DOHH2 (cell line): ENCODE measurements at regions not wholly inside any gene's neighbourhood (a gene's known extent, or its start where the extent isn't known, plus 50 kb on each side); places are given as distances from the start of the nearest gene placed in this dataset.
"Not testable (repeated sequence)": the region's sequence is repeated elsewhere in the genome, so short reads cannot be mapped to it uniquely, and the experiment has no call there.

ENCODE experiments used
- H3F3A ChIP-seq: fragments of 200-600 bp; sonication (generic), shearing (Covaris generic); 2 replicates; pipeline ENCODE4 v1.6.0; 2016; ENCODE audit warnings: antibody characterized with exemption, mild to moderate bottlenecking; ENCODE audit not compliant: control insufficient read depth, insufficient read depth
- H3K27ac ChIP-seq: fragments of 200-600 bp; sonication (generic); 2 replicates; pipeline ENCODE4 v1.5.1; 2014; ENCODE audit warnings: low read depth, mild to moderate bottlenecking, low read length, moderate library complexity
- H3K27me3 ChIP-seq: fragments of 200-600 bp; sonication (generic); 2 replicates; pipeline ENCODE4 v1.6.1; 2014; ENCODE audit warnings: mild to moderate bottlenecking, low read length, mixed read lengths; ENCODE audit not compliant: control insufficient read depth
- H3K36me3 ChIP-seq: fragments of 200-600 bp; sonication (generic); 2 replicates; pipeline ENCODE4 v1.6.1; 2014; ENCODE audit warnings: mild to moderate bottlenecking, low read length, moderate library complexity, mixed read lengths; ENCODE audit not compliant: control insufficient read depth
- H3K4me1 ChIP-seq: fragments of 200-600 bp; sonication (generic); 2 replicates; pipeline ENCODE4 v1.6.1; 2014; ENCODE audit warnings: mild to moderate bottlenecking, low read length, mixed read lengths; ENCODE audit not compliant: control insufficient read depth
- H3K4me2 ChIP-seq: fragments of 200-600 bp; sonication (generic); 2 replicates; pipeline ENCODE4 v1.6.0; 2014; ENCODE audit warnings: mild to moderate bottlenecking, low read length, moderate library complexity
- H3K4me3 ChIP-seq: fragments of 200-600 bp; sonication (generic); 2 replicates; pipeline ENCODE4 v1.5.1; 2014; ENCODE audit warnings: mild to moderate bottlenecking, low read length, mixed read lengths
- H3K79me2 ChIP-seq: fragments of 200-600 bp; sonication (generic); 2 replicates; pipeline ENCODE4 v1.6.1; 2014; ENCODE audit warnings: mild to moderate bottlenecking, low read length, mixed read lengths; ENCODE audit not compliant: control insufficient read depth
- H3K9me2 ChIP-seq: fragments of 200-600 bp; sonication (generic); replicated peaks from 2 replicates; pipeline ENCODE4 v1.6.1; 2014; ENCODE audit warnings: mild to moderate bottlenecking, low read length, mixed read lengths; ENCODE audit not compliant: control insufficient read depth
- H3K9me3 ChIP-seq: fragments of 200-600 bp; sonication (generic); 2 replicates; pipeline ENCODE4 v1.6.1; 2014; ENCODE audit warnings: antibody characterized with exemption, low read length, mixed read lengths; ENCODE audit not compliant: control insufficient read depth, insufficient read depth
- H4K20me1 ChIP-seq: fragments of 200-600 bp; sonication (generic); 2 replicates; pipeline ENCODE4 v1.6.0; 2014; ENCODE audit warnings: low read depth, mild to moderate bottlenecking, antibody characterized with exemption, low read length, moderate library complexity; ENCODE audit not compliant: control insufficient read depth, insufficient read depth
- EZH2phosphoT487 ChIP-seq: fragments of 200-600 bp; sonication (generic); IDR thresholded peaks from 2 replicates; pipeline ENCODE4 v1.6.1; 2017; ENCODE audit warnings: borderline replicate concordance, mild to moderate bottlenecking, antibody characterized with exemption, low read length, moderate library complexity, mixed read lengths
- TF ChIP-seq, protein P1 (sequence below): fragments of 200-600 bp; sonication (generic); IDR thresholded peaks from one replicate; pipeline ENCODE4 v1.5.1; 2014; ENCODE audit warnings: antibody characterized with exemption, mild to moderate bottlenecking, low read depth, low read length; ENCODE audit not compliant: poor library complexity, severe bottlenecking

DNA sequence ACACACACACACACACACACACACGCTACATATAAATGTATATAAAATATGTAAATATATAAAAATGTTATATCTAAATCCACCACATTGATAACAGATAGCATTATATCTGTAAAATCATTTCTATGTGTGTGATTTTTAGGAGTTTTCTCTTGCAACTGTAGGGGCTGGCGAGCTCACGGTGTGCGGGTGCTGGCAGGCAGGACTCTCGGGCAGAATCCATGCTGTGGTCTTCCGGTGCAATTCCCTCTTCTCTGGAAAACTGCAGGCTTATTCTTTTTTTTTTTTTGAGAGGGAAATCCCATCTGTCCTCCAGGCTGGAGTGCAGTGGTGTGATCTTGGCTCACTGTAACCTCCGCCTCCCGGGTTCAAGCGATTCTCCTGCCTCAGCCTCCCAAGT is 205.8 kb downstream of the NPIPB11 start:
- H3F3A ChIP-seq, H3K9me2 ChIP-seq, H3K9me3 ChIP-seq, H3K27me3 ChIP-seq, H3K79me2 ChIP-seq, H3K36me3 ChIP-seq, H3K4me3 ChIP-seq, H3K4me1 ChIP-seq, H4K20me1 ChIP-seq, H3K27ac ChIP-seq, H3K4me2 ChIP-seq: not testable (repeated sequence)

DNA sequence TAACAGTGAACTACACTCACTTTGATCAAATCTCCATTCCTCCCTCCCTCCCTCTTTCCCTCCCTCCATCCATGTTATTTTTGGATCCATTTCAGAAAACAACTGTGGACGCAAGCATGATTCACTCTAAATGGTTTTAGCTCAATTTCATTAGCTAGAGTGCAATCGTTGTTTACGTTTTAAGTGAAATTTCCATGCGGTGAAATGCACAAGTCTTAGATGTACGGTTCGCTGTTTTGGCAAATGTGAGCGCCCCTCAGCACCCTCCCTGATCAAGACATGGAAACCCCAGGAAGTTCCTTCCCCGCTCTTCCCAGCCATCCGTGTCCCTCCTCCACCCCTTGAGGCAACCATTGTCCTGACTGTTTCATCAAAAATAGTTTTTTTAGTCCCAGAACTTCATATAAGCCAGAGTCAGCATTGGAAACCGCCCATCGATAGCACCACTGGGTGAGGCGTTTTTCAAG is 206.3 kb downstream of the NPIPB11 start:
- not testable (repeated sequence) for H3K4me1 ChIP-seq, H3K27ac ChIP-seq, H4K20me1 ChIP-seq, H3K4me3 ChIP-seq, H3K4me2 ChIP-seq, H3K27me3 ChIP-seq, H3K79me2 ChIP-seq, H3K9me3 ChIP-seq, H3F3A ChIP-seq, H3K36me3 ChIP-seq, H3K9me2 ChIP-seq

DNA sequence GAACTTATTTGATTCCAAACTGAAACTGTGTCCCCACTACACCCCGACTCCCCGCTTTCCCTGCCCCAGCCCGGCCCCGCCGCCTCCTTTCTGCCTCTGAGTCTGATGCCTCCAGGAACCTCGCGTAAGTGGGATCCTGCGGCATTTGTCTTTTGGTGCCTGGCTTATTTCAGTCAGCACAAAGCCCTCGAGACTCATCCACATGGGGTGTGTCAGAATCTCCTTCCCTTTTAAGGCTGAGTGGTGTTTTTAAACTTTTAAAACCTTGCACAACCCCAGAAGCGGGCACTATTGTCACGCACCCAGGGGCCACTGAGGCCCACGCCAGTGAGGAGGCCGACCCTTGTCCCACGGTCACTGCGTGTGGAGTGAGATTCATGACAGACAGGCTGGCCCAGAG is 206.9 kb downstream of the NPIPB11 start:
- not testable (repeated sequence) for H3K4me3 ChIP-seq, H3K4me1 ChIP-seq, H3K36me3 ChIP-seq, H3K9me3 ChIP-seq, H3K79me2 ChIP-seq, H4K20me1 ChIP-seq, H3F3A ChIP-seq, H3K9me2 ChIP-seq, H3K27ac ChIP-seq, H3K27me3 ChIP-seq, H3K4me2 ChIP-seq

DNA sequence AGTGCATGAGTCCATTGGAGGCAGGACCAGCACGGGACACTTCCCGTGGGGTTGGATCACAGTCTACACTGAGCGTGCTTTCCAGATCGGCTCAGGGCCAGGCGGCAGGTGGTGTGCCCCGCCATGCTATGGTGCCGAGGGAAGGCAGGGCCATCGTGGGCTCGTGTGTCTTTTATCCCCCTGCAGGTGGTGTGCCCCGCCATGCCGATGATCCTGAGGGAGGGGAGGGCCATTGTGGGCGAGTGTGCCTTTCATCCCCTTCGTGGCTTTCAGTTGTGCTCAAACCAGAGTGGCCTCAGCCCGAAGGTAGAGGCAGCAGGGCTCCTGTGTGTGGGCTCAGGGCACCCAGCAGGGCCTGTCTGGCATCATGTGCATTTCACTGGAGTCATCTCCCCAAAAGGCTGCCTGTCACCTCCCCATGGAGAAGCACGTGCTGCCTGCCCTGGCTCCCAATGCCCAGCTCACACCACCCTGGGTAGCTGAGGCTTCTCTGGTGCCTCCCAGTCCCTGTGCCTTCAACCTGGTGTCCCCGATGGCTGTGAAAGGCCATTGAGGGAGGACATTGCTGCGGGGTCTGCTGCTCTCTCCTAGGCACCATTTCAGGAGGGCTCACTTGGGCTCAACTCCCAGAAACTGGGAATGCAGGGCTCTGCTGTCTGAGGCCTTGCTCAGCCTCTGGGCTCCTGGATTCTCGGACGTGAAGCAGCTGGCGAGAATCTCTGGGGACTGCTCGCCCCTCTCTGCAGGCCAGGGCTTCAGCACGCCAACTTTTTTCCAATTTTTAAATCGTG is 207.6 kb downstream of the NPIPB11 start:
- H3K27ac ChIP-seq: no peak overlapping the region
- TF ChIP-seq, protein P1, sequence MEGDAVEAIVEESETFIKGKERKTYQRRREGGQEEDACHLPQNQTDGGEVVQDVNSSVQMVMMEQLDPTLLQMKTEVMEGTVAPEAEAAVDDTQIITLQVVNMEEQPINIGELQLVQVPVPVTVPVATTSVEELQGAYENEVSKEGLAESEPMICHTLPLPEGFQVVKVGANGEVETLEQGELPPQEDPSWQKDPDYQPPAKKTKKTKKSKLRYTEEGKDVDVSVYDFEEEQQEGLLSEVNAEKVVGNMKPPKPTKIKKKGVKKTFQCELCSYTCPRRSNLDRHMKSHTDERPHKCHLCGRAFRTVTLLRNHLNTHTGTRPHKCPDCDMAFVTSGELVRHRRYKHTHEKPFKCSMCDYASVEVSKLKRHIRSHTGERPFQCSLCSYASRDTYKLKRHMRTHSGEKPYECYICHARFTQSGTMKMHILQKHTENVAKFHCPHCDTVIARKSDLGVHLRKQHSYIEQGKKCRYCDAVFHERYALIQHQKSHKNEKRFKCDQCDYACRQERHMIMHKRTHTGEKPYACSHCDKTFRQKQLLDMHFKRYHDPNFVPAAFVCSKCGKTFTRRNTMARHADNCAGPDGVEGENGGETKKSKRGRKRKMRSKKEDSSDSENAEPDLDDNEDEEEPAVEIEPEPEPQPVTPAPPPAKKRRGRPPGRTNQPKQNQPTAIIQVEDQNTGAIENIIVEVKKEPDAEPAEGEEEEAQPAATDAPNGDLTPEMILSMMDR: no peak
- no peak for TF ChIP-seq EZH2phosphoT487
- H3K9me2 ChIP-seq: no peaks in the 10 kb centered on the region
- no peaks in the 10 kb centered on the region for H3K79me2 ChIP-seq
- H3K27me3 ChIP-seq: no peaks in the 10 kb centered on the region
- no peaks in the 10 kb centered on the region for H4K20me1 ChIP-seq
- H3K36me3 ChIP-seq: no peaks in the 10 kb centered on the region
- no peaks in the 10 kb centered on the region for H3K4me1 ChIP-seq
- H3K4me3 ChIP-seq: no peak overlapping the region
- H3K9me3 ChIP-seq: no peaks in the 10 kb centered on the region
- H3K4me2 ChIP-seq: no peak overlapping the region
- no peaks in the 10 kb centered on the region for H3F3A ChIP-seq

DNA sequence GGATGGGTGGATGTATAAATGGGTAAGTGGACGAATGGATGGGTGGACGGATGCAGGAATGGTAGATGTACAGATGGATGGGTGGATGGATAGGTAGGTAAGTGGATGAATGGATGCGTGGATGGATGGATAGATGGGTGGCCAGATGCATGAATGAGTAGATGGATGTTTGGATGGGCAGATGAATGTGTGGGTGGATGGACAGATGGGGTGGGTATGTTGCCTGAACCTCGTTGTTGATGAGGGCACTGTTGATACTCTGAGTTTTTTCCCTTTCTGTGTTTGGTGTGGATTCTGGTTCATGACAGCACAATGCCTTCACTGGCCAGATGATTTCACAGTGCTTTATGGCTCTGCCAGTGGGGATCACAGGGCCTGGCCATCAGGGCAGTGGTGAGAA is 208.3 kb downstream of the NPIPB11 start:
- no peaks in the 10 kb centered on the region for H3K9me2 ChIP-seq
- no peaks in the 10 kb centered on the region for H3K9me3 ChIP-seq
- no peaks in the 10 kb centered on the region for H3K27me3 ChIP-seq
- H3K36me3 ChIP-seq: no peaks in the 10 kb centered on the region
- no peak for TF ChIP-seq EZH2phosphoT487
- no peaks in the 10 kb centered on the region for H3K4me1 ChIP-seq
- H3F3A ChIP-seq: no peaks in the 10 kb centered on the region
- H3K4me2 ChIP-seq: no peak overlapping the region
- H3K79me2 ChIP-seq: no peaks in the 10 kb centered on the region
- H3K27ac ChIP-seq: no peak overlapping the region
- H3K4me3 ChIP-seq: no peak overlapping the region
- H4K20me1 ChIP-seq: no peaks in the 10 kb centered on the region

DNA sequence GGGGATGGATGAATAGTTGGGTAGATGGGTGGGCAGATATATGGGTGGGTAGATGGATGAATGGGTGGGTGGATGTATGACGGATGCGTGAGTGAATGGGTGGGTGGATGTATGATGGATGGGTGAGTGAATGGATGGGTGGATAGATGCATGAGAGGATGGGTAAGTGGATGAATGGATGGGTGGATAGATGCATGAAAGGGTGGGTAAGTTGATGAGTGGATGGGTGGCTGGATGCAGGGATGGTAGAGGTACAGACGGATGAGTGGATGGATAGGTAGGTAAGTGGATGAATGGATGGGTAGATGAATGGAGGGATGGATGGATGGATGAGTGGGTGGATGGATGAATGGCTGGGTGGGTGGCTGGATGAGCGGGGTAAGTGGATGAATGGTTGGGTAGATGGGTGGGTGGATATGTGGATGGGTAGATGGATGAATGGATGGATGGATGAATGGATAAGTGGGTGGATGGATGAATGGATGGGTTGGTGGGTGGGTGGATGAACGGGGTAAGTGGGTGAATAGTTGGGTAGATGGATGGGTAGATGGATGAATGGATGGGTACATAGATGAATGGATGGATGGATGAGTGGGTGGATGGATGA is 208.9 kb downstream of the NPIPB11 start:
- not testable (repeated sequence) for H3K27me3 ChIP-seq, H4K20me1 ChIP-seq, H3K4me3 ChIP-seq, H3K36me3 ChIP-seq, H3K27ac ChIP-seq, H3K4me1 ChIP-seq, H3F3A ChIP-seq, H3K79me2 ChIP-seq, H3K9me3 ChIP-seq, H3K9me2 ChIP-seq, H3K4me2 ChIP-seq

DNA sequence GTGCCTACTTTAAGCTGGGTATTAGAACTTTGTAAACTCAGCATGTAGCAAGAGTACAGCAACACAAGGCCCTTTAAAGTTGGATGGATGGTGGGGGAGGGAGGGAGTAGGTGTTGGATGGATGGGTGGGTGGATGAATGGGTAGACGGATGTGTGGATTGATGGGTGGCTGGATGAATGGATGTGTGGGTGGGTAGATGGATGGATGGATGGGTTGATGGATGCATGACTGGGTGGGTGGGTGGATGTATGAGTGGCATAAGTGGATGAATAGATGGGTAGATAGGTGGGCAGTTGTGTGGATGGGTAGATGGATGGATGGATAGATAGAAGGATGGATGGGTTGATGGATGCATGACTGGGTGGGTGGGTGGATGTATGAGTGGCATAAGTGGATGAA is 209.8 kb downstream of the NPIPB11 start:
- H3K4me2 ChIP-seq, H3K27ac ChIP-seq, H3K9me2 ChIP-seq, H3K79me2 ChIP-seq, H3K4me3 ChIP-seq, H3K4me1 ChIP-seq, H3F3A ChIP-seq, H3K9me3 ChIP-seq, H4K20me1 ChIP-seq, H3K27me3 ChIP-seq, H3K36me3 ChIP-seq: not testable (repeated sequence)
